Nephron progenitor cell (in vitro differentiated cells): ENCODE measurements at regions not wholly inside any gene's neighbourhood (a gene's known extent, or its start where the extent isn't known, plus 50 kb on each side); places are given as distances from the start of the nearest gene placed in this dataset.

Experiments
- DNase-seq: peaks from one replicate; pipeline ENCODE4 v3.0.0; 2021
- H3K27ac Mint-ChIP-seq: 2 replicates; pipeline ENCODE4 v1.8.0; 2021; ENCODE audit warnings: mild to moderate bottlenecking, moderate library complexity, mixed read lengths
- H3K27me3 Mint-ChIP-seq: 2 replicates; pipeline ENCODE4 v1.8.0; 2021; ENCODE audit warnings: mild to moderate bottlenecking, low read depth, mixed read lengths; ENCODE audit not compliant: poor library complexity
- H3K36me3 Mint-ChIP-seq: 2 replicates; pipeline ENCODE4 v1.8.0; 2021; ENCODE audit warnings: low read depth, mixed read lengths
- H3K4me1 Mint-ChIP-seq: 2 replicates; pipeline ENCODE4 v1.8.0; 2021; ENCODE audit warnings: mixed read lengths
- H3K4me3 Mint-ChIP-seq: 2 replicates; pipeline ENCODE4 v1.8.0; 2021; ENCODE audit warnings: mild to moderate bottlenecking, moderate library complexity, mixed read lengths
- H3K9me3 Mint-ChIP-seq: 2 replicates; pipeline ENCODE4 v1.8.0; 2021; ENCODE audit warnings: mild to moderate bottlenecking, moderate library complexity, mixed read lengths
- TF ChIP-seq, protein P1 (sequence below): fragments of 200-600 bp; sonication (generic); IDR thresholded peaks from 2 replicates; pipeline ENCODE4 v1.5.0; 2021; ENCODE audit warnings: antibody characterized with exemption

DNA sequence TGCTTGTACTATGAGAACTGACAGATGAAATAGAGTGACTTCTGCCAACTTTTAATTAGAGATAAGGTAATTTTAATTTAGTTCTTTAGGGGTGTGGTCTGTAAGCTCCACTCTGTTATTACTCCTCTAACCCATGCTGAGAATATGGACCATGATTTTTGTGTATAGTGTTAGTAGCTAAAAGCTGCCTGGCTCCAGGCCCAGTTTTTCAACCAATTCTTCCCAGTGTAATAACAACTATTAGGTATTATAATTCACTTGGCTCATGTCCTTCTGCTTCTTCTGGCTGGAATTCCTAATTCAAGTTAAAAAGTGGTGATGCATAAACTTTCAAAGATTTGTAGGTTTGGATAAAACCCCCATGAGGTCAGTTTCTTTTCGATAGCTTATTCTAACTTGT, 216.3 kb downstream of the ISL1 start:
- no peak overlapping the region for H3K27ac Mint-ChIP-seq
- no peak overlapping the region for H3K4me3 Mint-ChIP-seq
- DNase-seq, result no peak
- H3K9me3 Mint-ChIP-seq, result no peaks in the 10 kb centered on the region
- H3K4me1 Mint-ChIP-seq, result no peaks in the 10 kb centered on the region
- TF ChIP-seq, protein P1, sequence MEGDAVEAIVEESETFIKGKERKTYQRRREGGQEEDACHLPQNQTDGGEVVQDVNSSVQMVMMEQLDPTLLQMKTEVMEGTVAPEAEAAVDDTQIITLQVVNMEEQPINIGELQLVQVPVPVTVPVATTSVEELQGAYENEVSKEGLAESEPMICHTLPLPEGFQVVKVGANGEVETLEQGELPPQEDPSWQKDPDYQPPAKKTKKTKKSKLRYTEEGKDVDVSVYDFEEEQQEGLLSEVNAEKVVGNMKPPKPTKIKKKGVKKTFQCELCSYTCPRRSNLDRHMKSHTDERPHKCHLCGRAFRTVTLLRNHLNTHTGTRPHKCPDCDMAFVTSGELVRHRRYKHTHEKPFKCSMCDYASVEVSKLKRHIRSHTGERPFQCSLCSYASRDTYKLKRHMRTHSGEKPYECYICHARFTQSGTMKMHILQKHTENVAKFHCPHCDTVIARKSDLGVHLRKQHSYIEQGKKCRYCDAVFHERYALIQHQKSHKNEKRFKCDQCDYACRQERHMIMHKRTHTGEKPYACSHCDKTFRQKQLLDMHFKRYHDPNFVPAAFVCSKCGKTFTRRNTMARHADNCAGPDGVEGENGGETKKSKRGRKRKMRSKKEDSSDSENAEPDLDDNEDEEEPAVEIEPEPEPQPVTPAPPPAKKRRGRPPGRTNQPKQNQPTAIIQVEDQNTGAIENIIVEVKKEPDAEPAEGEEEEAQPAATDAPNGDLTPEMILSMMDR, result no peak
- H3K27me3 Mint-ChIP-seq, result no peaks in the 10 kb centered on the region
- no peaks in the 10 kb centered on the region for H3K36me3 Mint-ChIP-seq

DNA sequence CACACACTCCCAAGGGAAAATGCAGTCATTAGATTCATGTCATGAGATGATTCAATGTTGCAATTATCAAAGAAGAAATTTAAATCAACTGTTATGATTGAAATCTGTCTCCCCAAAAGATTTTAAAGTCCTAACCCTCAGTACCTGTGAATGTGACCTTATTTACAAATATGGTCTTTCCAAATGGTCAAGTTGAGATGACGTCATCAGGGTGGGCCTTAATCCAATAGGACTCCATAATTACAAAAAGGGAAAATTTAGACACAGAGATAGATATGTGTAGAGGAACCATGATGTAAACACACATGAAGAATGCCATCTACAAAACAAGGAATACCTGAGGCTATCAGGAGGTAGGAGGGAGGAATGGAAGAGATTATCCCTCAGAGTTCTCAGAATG, 221.1 kb downstream of the ISL1 start:
- H3K4me1 Mint-ChIP-seq, result no peaks in the 10 kb centered on the region
- H3K9me3 Mint-ChIP-seq, result no peaks in the 10 kb centered on the region
- DNase-seq, result no peak
- H3K4me3 Mint-ChIP-seq, result no peak overlapping the region
- TF ChIP-seq, protein P1, result no peak
- no peaks in the 10 kb centered on the region for H3K27me3 Mint-ChIP-seq
- H3K36me3 Mint-ChIP-seq, result no peaks in the 10 kb centered on the region
- H3K27ac Mint-ChIP-seq, result no peak overlapping the region

- DNase-seq, result no peak
- H3K9me3 Mint-ChIP-seq, result no peaks in the 10 kb centered on the region
- TF ChIP-seq, protein P1, result no peak
- H3K4me1 Mint-ChIP-seq, result no peaks in the 10 kb centered on the region
- H3K4me3 Mint-ChIP-seq, result no peak overlapping the region
- H3K36me3 Mint-ChIP-seq, result no peaks in the 10 kb centered on the region
- H3K27me3 Mint-ChIP-seq, result no peaks in the 10 kb centered on the region
- no peak overlapping the region for H3K27ac Mint-ChIP-seq
Observed at GRCh38 chr5:51606921-51607320, 223.7 kb downstream of the ISL1 start.

DNA sequence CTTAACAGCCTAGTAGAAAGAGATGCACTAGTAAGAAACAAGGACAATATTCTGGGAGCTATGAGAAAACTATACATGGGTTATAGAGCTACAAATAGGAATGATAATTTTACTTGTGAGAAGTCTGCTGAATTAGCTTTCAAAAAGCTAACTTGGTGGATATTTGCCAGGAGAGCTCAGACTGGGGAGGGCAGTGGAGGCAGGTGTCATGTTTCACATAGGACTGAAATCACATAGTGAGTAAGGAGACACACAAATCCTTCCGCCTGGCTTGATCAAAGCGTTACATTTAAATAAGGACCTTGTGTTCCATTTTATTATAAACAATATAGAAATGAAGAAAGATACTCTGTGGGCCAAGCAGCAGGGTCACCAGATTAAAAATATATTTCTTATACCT, 235.0 kb downstream of the ISL1 start:
- H3K9me3 Mint-ChIP-seq, result no peaks in the 10 kb centered on the region
- peaks cover 14% of the 10 kb centered on the region for H3K4me1 Mint-ChIP-seq
- H3K27ac Mint-ChIP-seq, result no peak overlapping the region
- H3K36me3 Mint-ChIP-seq, result no peaks in the 10 kb centered on the region
- H3K27me3 Mint-ChIP-seq, result no peaks in the 10 kb centered on the region
- H3K4me3 Mint-ChIP-seq, result no peak overlapping the region
- TF ChIP-seq, protein P1, result no peak
- no peak for DNase-seq

DNA sequence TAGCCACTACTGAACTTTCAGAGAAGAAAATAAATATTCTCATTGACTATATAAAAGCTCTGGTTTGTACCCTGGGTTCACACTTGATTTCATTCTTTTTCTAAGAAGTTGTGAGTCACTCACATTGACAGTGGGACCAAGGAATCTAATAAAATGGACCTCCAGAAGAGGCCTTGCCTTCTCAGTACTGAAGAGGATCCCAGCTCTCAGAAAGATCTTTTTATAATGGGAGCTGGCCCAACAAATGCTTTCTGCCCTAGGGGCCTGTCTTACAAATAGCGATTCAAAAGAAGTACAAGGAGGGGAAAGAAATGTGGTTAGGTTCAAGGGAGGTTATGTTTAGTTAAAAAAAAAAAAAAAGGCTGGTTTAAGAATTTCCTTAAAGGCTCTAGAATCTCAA, 237.9 kb downstream of the ISL1 start:
- Mint-ChIP-seq H3K27ac (no peak overlapping the region), H3K4me3 (no peak overlapping the region), H3K27me3 (no peaks in the 10 kb centered on the region), H3K9me3 (peaks cover 4% of the 10 kb centered on the region), H3K36me3 (no peaks in the 10 kb centered on the region), H3K4me1 (peaks cover 10% of the 10 kb centered on the region)
- TF ChIP-seq, protein P1, result no peak
- DNase-seq, result no peak

DNA sequence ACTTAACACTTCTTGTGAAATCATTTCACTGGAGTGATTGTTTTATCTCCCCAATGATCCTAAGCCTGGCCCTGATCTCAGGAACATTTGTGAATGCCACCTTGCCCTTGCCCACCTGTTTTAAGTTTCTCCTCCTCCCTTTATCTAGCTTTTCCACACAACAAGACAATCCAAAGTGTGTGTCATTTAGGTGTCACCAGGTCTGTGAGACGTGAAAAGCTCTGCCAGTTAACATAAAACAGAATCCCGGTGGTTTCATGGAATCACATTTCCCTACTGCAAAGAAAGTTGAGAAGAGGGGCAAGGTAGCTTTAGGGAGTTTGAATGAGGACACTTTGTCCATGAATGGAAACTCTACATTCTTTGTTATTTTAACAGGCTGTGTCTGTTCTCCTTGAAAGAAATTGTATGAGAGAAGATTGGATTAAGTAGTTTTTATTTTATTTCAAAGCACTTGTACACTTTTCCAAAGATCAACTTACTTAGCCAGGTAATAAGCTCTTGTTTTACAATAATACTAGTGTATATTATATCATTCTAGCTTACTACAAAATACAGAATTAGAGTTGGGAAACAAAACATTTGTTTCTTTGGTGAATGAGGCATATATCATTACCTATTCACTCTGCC, 239.0 kb downstream of the ISL1 start:
- Mint-ChIP-seq H3K4me3 (no peak overlapping the region), H3K4me1 (peaks cover 10% of the 10 kb centered on the region), H3K36me3 (no peaks in the 10 kb centered on the region), H3K9me3 (peaks cover 4% of the 10 kb centered on the region), H3K27me3 (no peaks in the 10 kb centered on the region), H3K27ac (peak overlapping the region; percentile 13)
- no peak for DNase-seq
- TF ChIP-seq, protein P1, result no peak
